ENCODE measurements at regions not wholly inside any gene's neighbourhood (a gene's known extent, or its start where the extent isn't known, plus 50 kb on each side); places are given as distances from the start of the nearest gene placed in this dataset.

GRCh38 chr14:101369194-101369915 lies 191.9 kb upstream of the DIO3 start:
- Histone ChIP-seq H3K4me1 (ENCODE audit: control insufficient read depth, insufficient read depth, low read length) (no peaks in the 10 kb centered on the region), H3K9me3 (ENCODE audit: control insufficient read depth, insufficient read depth, low read length) (no peaks in the 10 kb centered on the region), H3K4me3 (ENCODE audit: low read length) (no peak overlapping the region), H3K36me3 (ENCODE audit: control insufficient read depth, insufficient read depth, low read length) (no peaks in the 10 kb centered on the region), H3K27ac (ENCODE audit: low read length) (no peak overlapping the region), H3K27me3 (ENCODE audit: control insufficient read depth, insufficient read depth, low read length) (no peaks in the 10 kb centered on the region)
- no peak for TF ChIP-seq CTCF (IDR thresholded peaks at IDR 0.05)
- ATAC-seq (no peak), DNase-seq (no peak)
- no peak overlapping the region for H3K4me3 Mint-ChIP-seq
- WGBS (ENCODE audit: insufficient coverage), result 93% methylated on average over 17 of the region's 17 CpGs
- H3K36me3 Mint-ChIP-seq, result no peaks in the 10 kb centered on the region
- no peaks in the 10 kb centered on the region for H3K4me1 Mint-ChIP-seq
- no peaks in the 10 kb centered on the region for H3K9me3 Mint-ChIP-seq
- intact Hi-C loops (cut with micrococcal nuclease), result no loop called here
- H3K27ac Mint-ChIP-seq, result no peak overlapping the region
- H3K27me3 Mint-ChIP-seq (ENCODE audit: low read depth in 2 of 2), result peaks cover 5 to 20% of the 10 kb centered on the region in 2 donors

GRCh38 chr14:101369916-101370592 lies 191.2 kb upstream of the DIO3 start:
- no peak overlapping the region for H3K4me3 Mint-ChIP-seq
- DNase-seq, result no peak
- peaks cover 10 to 24% of the 10 kb centered on the region in 2 donors for H3K27me3 Mint-ChIP-seq (ENCODE audit: low read depth in 2 of 2)
- H3K4me1 Mint-ChIP-seq, result no peaks in the 10 kb centered on the region
- Histone ChIP-seq H3K4me1 (ENCODE audit: control insufficient read depth, insufficient read depth, low read length) (no peaks in the 10 kb centered on the region), H3K27me3 (ENCODE audit: control insufficient read depth, insufficient read depth, low read length) (no peaks in the 10 kb centered on the region), H3K27ac (ENCODE audit: low read length) (no peak overlapping the region), H3K4me3 (ENCODE audit: low read length) (no peak overlapping the region), H3K9me3 (ENCODE audit: control insufficient read depth, insufficient read depth, low read length) (no peaks in the 10 kb centered on the region), H3K36me3 (ENCODE audit: control insufficient read depth, insufficient read depth, low read length) (no peaks in the 10 kb centered on the region)
- H3K9me3 Mint-ChIP-seq, result no peaks in the 10 kb centered on the region
- intact Hi-C loops (cut with micrococcal nuclease), result no loop called here
- no peak for ATAC-seq
- no peak for TF ChIP-seq CTCF (IDR thresholded peaks at IDR 0.05)
- WGBS (ENCODE audit: insufficient coverage), result 83% methylated on average over 19 of the region's 19 CpGs
- H3K27ac Mint-ChIP-seq, result no peak overlapping the region
- H3K36me3 Mint-ChIP-seq, result no peaks in the 10 kb centered on the region

- Histone ChIP-seq H3K4me3 (ENCODE audit: low read length) (no peak overlapping the region), H3K9me3 (ENCODE audit: control insufficient read depth, insufficient read depth, low read length) (no peaks in the 10 kb centered on the region), H3K36me3 (ENCODE audit: control insufficient read depth, insufficient read depth, low read length) (no peaks in the 10 kb centered on the region), H3K4me1 (ENCODE audit: control insufficient read depth, insufficient read depth, low read length) (no peaks in the 10 kb centered on the region), H3K27me3 (ENCODE audit: control insufficient read depth, insufficient read depth, low read length) (no peaks in the 10 kb centered on the region), H3K27ac (ENCODE audit: low read length) (no peak overlapping the region)
- Mint-ChIP-seq H3K27me3 (ENCODE audit: low read depth in 2 of 2) (peaks cover 14 to 24% of the 10 kb centered on the region in 2 donors), H3K27ac (no peak overlapping the region), H3K4me1 (no peaks in the 10 kb centered on the region), H3K9me3 (no peaks in the 10 kb centered on the region), H3K36me3 (no peaks in the 10 kb centered on the region), H3K4me3 (no peak overlapping the region)
- no peak for TF ChIP-seq CTCF (IDR thresholded peaks at IDR 0.05)
- no peak for DNase-seq
- ATAC-seq, result no peak
- intact Hi-C loops (cut with micrococcal nuclease), result no loop called here
- 86% methylated on average over 14 of the region's 14 CpGs for WGBS (ENCODE audit: insufficient coverage)
These were observed 190.4 kb upstream of the DIO3 start for GRCh38 chr14:101370593-101371569.
